HG03521 (cell line): ENCODE measurements at regions not wholly inside any gene's neighbourhood (a gene's known extent, or its start where the extent isn't known, plus 50 kb on each side); places are given as distances from the start of the nearest gene placed in this dataset.

Experiments
- ATAC-seq: cut with Tn5 transposase; IDR thresholded peaks from one replicate; pipeline ENCODE4 v1.9.1; 2021; ENCODE audit warnings: mild to moderate bottlenecking, moderate library complexity; ENCODE audit not compliant: unreplicated experiment

GRCh38 chr5:54695198-54695966 lies 177.8 kb downstream of the SNX18 start:
- no peak for ATAC-seq

- ATAC-seq, result no peak
Measured at GRCh38 chr5:54693936-54694657, 176.5 kb downstream of the SNX18 start.

GRCh38 chr5:54692631-54693030 lies 175.1 kb downstream of the SNX18 start:
- ATAC-seq, result no peak

GRCh38 chr5:54691656-54692055 lies 174.1 kb downstream of the SNX18 start:
- no peak for ATAC-seq

GRCh38 chr5:54689411-54690251 lies 172.1 kb downstream of the SNX18 start:
- ATAC-seq, result no peak

- no peak for ATAC-seq
Measured at GRCh38 chr5:54680998-54681397, 163.4 kb downstream of the SNX18 start.

- ATAC-seq, result no peak
Measured at GRCh38 chr5:54679686-54680085, 162.1 kb downstream of the SNX18 start.

- no peak for ATAC-seq
Measured at GRCh38 chr5:54678737-54679136, 161.2 kb downstream of the SNX18 start.

- no peak for ATAC-seq
Measured at GRCh38 chr5:54676481-54677340, 159.2 kb downstream of the SNX18 start.

- no peak for ATAC-seq
Measured at GRCh38 chr5:54673523-54674225, 156.1 kb downstream of the SNX18 start.

- no peak for ATAC-seq
Measured at GRCh38 chr5:54672871-54673270, 155.3 kb downstream of the SNX18 start.

- no peak for ATAC-seq
Measured at GRCh38 chr5:54671681-54672080, 154.1 kb downstream of the SNX18 start.

- no peak for ATAC-seq
Measured at GRCh38 chr5:54671111-54671531, 153.6 kb downstream of the SNX18 start.

- ATAC-seq, result no peak
Measured at GRCh38 chr5:54670281-54670680, 152.7 kb downstream of the SNX18 start.

- ATAC-seq, result no peak
Measured at GRCh38 chr5:54669845-54670244, 152.3 kb downstream of the SNX18 start.

GRCh38 chr5:54669285-54669684 lies 151.7 kb downstream of the SNX18 start:
- no peak for ATAC-seq

- no peak for ATAC-seq
Measured at GRCh38 chr5:54668096-54668495, 150.5 kb downstream of the SNX18 start.

GRCh38 chr5:54667136-54667535 lies 149.6 kb downstream of the SNX18 start:
- no peak for ATAC-seq

GRCh38 chr5:54663866-54664265 lies 146.3 kb downstream of the SNX18 start:
- no peak for ATAC-seq

- no peak for ATAC-seq
Measured at GRCh38 chr5:54661111-54661510, 143.6 kb downstream of the SNX18 start.
